Suprapubic skin (tissue), 4 donors: ENCODE measurements at regions not wholly inside any gene's neighbourhood (a gene's known extent, or its start where the extent isn't known, plus 50 kb on each side); places are given as distances from the start of the nearest gene placed in this dataset.

Experiments
- DNase-seq, 2 donors: peaks; one replicate each; pipeline ENCODE4 v3.0.0-alpha.2; 2019; ENCODE audit warnings: low spot score in 2 of 2
- H3K27ac ChIP-seq: fragments of 200-600 bp; sonication (generic); one replicate; pipeline ENCODE4 v1.5.1; 2019
- H3K27me3 ChIP-seq: fragments of 200-600 bp; sonication (generic); one replicate; pipeline ENCODE4 v1.5.1; 2019
- H3K36me3 ChIP-seq: fragments of 200-600 bp; sonication (generic); one replicate; pipeline ENCODE4 v1.5.1; 2019
- H3K4me1 ChIP-seq: fragments of 200-600 bp; sonication (generic); one replicate; pipeline ENCODE4 v1.5.1; 2019
- H3K4me3 ChIP-seq: fragments of 200-600 bp; sonication (generic); one replicate; pipeline ENCODE4 v1.5.1; 2019; ENCODE audit warnings: mild to moderate bottlenecking
- H3K9me3 ChIP-seq: fragments of 200-600 bp; sonication (generic); one replicate; pipeline ENCODE4 v1.5.1; 2019
- EP300 ChIP-seq: sonication (generic); formaldehyde crosslinking; IDR thresholded peaks from one replicate; pipeline ENCODE4 v1.6.1; 2017; ENCODE audit warnings: antibody characterized with exemption
- POLR2A ChIP-seq, 2 donors: fragments of 450-650 bp; IDR thresholded peaks; one replicate each; pipeline ENCODE4 v1.6.1; 2017; ENCODE audit warnings: antibody characterized with exemption in 2 of 2, mild to moderate bottlenecking in 2 of 2, moderate library complexity in 2 of 2
- POLR2AphosphoS5 ChIP-seq, 3 donors: sonication (generic); formaldehyde crosslinking; IDR thresholded peaks; one replicate each; pipeline ENCODE4 v1.6.1; 2017; ENCODE audit warnings: antibody characterized with exemption in 3 of 3
- WGBS: methylation state at CpG from one replicate; pipeline ENCODE4 v1.1.5; 2018; 5-methylcytosine and 5-hydroxymethylcytosine counted together
- TF ChIP-seq, protein P1 (sequence below), 2 donors: fragments of 200-600 bp in 1 of 2; fragments of 450-650 bp in 1 of 2; sonication (generic) in 1 of 2; IDR thresholded peaks; one replicate each; pipeline ENCODE4 v1.5.1; 2016 to 2019; ENCODE audit warnings: antibody characterized with exemption in 2 of 2, mild to moderate bottlenecking in 1 of 2, moderate library complexity in 1 of 2

DNA sequence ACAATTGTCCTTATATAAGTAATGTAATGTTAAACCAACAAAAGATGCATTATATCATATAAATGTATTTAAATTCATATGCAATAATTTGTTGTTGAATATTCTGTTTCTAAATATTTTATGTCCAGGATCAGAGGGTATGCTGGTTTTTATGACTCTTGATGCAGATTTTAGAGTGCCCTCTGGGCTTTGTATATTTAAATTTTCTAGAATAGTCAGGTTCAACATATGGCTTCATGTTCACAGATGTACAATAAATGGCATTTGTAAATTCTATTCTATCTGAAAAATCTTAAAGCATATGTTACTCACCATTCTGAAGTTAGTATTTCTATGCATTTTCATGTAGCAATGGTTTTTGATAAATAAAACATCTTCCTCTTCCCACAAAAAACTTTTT, 1555.4 kb downstream of the PCDH18 start:
- TF ChIP-seq POLR2AphosphoS5 (IDR thresholded peaks at IDR 0.05) (no peak), POLR2A (IDR thresholded peaks at IDR 0.05) (no peak), EP300 (no peak)
- TF ChIP-seq, protein P1, sequence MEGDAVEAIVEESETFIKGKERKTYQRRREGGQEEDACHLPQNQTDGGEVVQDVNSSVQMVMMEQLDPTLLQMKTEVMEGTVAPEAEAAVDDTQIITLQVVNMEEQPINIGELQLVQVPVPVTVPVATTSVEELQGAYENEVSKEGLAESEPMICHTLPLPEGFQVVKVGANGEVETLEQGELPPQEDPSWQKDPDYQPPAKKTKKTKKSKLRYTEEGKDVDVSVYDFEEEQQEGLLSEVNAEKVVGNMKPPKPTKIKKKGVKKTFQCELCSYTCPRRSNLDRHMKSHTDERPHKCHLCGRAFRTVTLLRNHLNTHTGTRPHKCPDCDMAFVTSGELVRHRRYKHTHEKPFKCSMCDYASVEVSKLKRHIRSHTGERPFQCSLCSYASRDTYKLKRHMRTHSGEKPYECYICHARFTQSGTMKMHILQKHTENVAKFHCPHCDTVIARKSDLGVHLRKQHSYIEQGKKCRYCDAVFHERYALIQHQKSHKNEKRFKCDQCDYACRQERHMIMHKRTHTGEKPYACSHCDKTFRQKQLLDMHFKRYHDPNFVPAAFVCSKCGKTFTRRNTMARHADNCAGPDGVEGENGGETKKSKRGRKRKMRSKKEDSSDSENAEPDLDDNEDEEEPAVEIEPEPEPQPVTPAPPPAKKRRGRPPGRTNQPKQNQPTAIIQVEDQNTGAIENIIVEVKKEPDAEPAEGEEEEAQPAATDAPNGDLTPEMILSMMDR (IDR thresholded peaks at IDR 0.05): no peak
- no peaks in the 10 kb centered on the region for H3K9me3 ChIP-seq
- no peaks in the 10 kb centered on the region for H3K36me3 ChIP-seq
- H3K4me3 ChIP-seq: no peak overlapping the region
- no peak overlapping the region for H3K27ac ChIP-seq
- no peaks in the 10 kb centered on the region for H3K4me1 ChIP-seq
- H3K27me3 ChIP-seq: no peaks in the 10 kb centered on the region
- no peak for DNase-seq

- H3K36me3 ChIP-seq: no peaks in the 10 kb centered on the region
- DNase-seq: no peak
- H3K4me3 ChIP-seq: no peak overlapping the region
- peaks cover 4% of the 10 kb centered on the region for H3K9me3 ChIP-seq
- no peak overlapping the region for H3K27ac ChIP-seq
- no peaks in the 10 kb centered on the region for H3K4me1 ChIP-seq
- TF ChIP-seq, protein P1 (IDR thresholded peaks at IDR 0.05): no peak
- no peak for TF ChIP-seq EP300
- TF ChIP-seq POLR2AphosphoS5 (IDR thresholded peaks at IDR 0.05): no peak
- TF ChIP-seq POLR2A (IDR thresholded peaks at IDR 0.05): no peak
- WGBS: 90% methylated on average over 1 of the region's 1 CpG
- no peaks in the 10 kb centered on the region for H3K27me3 ChIP-seq
Observed at GRCh38 chr4:135966936-135967335, 1565.4 kb downstream of the PCDH18 start.

DNA sequence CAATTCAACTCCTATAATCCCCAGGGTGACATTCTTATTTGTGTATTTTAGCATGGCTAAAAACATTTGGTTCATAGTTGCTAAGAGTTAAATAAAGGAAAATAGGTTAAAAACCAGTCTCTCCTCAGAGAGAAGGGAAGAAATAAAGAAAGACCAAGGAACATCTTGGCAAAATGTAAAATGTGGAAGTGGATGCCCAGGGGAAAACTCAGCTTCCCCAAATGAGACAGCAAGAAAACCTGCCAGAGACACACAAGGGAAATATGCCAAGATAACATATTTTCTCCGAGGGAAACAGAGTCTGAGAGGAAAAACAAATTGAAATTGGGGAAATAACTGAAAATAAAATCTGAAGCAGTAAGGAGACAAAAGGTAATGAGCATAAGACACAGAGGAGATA, 1569.3 kb downstream of the PCDH18 start:
- H3K27me3 ChIP-seq: no peaks in the 10 kb centered on the region
- H3K4me3 ChIP-seq: no peak overlapping the region
- H3K9me3 ChIP-seq: peaks cover 4% of the 10 kb centered on the region
- H3K4me1 ChIP-seq: no peaks in the 10 kb centered on the region
- no peak overlapping the region for H3K27ac ChIP-seq
- WGBS: 30% methylated on average over 1 of the region's 1 CpG
- TF ChIP-seq POLR2AphosphoS5 (IDR thresholded peaks at IDR 0.05) (no peak), POLR2A (IDR thresholded peaks at IDR 0.05) (no peak), EP300 (no peak)
- TF ChIP-seq, protein P1 (IDR thresholded peaks at IDR 0.05): no peak
- no peaks in the 10 kb centered on the region for H3K36me3 ChIP-seq
- no peak for DNase-seq

- no peak for DNase-seq
- Histone ChIP-seq H3K27me3 (no peaks in the 10 kb centered on the region), H3K9me3 (peaks cover 9% of the 10 kb centered on the region), H3K4me1 (no peaks in the 10 kb centered on the region), H3K4me3 (no peak overlapping the region), H3K36me3 (no peaks in the 10 kb centered on the region), H3K27ac (no peak overlapping the region)
- WGBS: 78% methylated on average over 3 of the region's 3 CpGs
- no peak for TF ChIP-seq EP300
- TF ChIP-seq POLR2A (IDR thresholded peaks at IDR 0.05): no peak
- no peak for TF ChIP-seq POLR2AphosphoS5 (IDR thresholded peaks at IDR 0.05)
- TF ChIP-seq, protein P1 (IDR thresholded peaks at IDR 0.05): no peak
Observed at GRCh38 chr4:135949931-135950330, 1582.4 kb downstream of the PCDH18 start.

- DNase-seq: no peak
- H3K27me3 ChIP-seq: no peaks in the 10 kb centered on the region
- H3K36me3 ChIP-seq: no peaks in the 10 kb centered on the region
- 65% methylated on average over 1 of the region's 1 CpG for WGBS
- TF ChIP-seq POLR2A (IDR thresholded peaks at IDR 0.05): no peak
- TF ChIP-seq EP300: no peak
- TF ChIP-seq POLR2AphosphoS5 (IDR thresholded peaks at IDR 0.05): no peak
- TF ChIP-seq, protein P1 (IDR thresholded peaks at IDR 0.05): no peak
- H3K4me1 ChIP-seq: no peaks in the 10 kb centered on the region
- no peak overlapping the region for H3K27ac ChIP-seq
- H3K4me3 ChIP-seq: no peak overlapping the region
- H3K9me3 ChIP-seq: no peaks in the 10 kb centered on the region
Observed at GRCh38 chr4:135948797-135949196, 1583.5 kb downstream of the PCDH18 start.
